HG03159 (cell line): ENCODE measurements at regions not wholly inside any gene's neighbourhood (a gene's known extent, or its start where the extent isn't known, plus 50 kb on each side); places are given as distances from the start of the nearest gene placed in this dataset.

Experiments used
- ATAC-seq: cut with Tn5 transposase; IDR thresholded peaks from one replicate; pipeline ENCODE4 v1.9.1; 2021; ENCODE audit warnings: mild to moderate bottlenecking, moderate library complexity; ENCODE audit not compliant: unreplicated experiment

DNA sequence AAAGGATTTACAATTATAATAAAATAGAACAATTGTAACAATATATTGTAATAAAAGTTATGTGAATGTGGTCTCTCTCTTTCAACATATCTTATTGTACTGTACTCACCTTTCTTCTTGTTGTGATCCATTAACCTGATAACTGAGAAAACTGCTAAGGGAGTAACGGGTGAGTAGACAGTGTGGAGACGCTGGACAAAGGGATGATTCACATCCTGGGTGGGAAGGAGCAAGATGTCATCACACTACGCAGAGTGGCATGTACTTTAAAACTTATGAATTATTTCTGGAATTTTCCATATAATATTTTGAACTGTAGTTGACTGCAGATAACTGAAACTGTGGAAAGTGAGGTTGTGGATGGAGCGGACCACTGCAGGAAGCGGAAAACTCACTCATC lies 91.2 kb upstream of the PLPP4 start:
- ATAC-seq, result no peak

DNA sequence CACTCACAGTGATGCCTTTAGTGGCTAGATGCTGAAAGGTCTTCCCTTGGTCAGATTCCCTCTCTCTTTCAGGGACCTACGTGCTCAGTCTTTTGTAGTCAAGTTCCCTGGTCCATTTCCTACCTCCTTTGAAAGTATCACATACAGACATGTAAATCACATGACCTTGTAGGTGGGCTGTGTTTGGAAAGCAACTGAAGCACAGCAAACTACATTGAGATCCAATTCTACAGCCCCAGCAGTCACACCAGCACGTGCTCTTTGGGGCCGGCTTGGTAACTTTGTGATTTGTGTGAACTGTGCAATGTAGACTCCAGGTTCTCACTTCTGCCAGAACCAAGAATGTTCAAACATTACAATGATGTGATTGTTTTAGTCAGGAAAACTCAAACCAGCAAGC lies 89.7 kb upstream of the PLPP4 start:
- no peak for ATAC-seq

DNA sequence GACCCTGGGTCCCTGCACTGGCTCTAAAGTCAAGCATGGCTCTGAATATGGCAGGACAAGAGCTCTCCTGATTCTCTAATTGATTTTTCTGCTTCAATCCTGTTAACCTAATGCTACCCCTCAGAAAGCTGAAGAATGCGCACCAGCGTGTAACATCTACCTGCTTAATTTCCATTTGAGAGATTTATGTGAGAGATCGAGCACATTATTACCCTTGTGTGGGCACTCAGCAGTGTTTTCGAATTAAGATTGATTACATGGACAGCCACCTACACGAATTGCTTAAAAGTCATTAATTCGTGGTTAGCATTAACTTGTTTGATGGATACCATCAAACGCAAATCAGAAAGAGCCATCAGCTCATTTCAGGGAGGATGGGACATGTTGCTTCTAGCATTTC lies 88.7 kb upstream of the PLPP4 start:
- no peak for ATAC-seq

DNA sequence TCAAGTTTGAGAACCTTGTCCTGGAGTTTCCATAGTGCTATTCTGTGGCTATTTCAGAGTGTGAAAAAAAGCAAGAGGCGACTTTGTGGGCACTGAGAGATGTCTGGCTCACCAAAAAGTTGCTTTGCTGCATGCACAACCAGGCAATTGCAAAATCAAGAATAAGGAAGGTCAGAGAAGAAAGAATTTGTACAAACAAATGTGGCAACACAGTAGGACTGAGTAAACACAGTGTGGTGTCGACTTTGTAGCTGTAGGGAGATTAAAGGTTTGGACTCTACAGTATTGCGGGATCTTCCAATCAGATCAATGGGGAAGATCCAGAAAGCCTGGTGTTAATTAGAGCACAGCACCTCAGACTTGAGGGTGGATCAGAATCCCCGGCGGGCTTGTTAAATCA lies 88.1 kb upstream of the PLPP4 start:
- no peak for ATAC-seq

DNA sequence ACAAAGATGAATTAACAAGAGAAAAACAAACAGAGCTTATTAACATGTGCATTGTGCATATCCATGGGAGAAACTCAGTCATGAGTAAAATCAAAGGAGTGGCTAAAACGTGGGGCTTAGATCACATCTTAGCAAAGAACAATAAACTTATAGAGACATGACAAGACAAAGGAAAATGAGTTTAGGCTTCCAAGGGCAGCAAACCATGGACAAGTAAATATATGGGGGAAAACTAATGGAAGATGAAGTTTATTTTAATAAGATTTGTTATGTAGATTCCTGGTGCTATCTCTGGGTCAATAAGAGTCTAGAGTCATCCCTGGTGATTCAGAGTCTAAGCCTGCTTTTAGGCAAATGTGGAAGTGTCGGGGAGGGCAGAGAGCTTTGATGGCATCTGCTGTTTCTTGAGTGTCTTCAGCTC lies 87.2 kb upstream of the PLPP4 start:
- no peak for ATAC-seq

DNA sequence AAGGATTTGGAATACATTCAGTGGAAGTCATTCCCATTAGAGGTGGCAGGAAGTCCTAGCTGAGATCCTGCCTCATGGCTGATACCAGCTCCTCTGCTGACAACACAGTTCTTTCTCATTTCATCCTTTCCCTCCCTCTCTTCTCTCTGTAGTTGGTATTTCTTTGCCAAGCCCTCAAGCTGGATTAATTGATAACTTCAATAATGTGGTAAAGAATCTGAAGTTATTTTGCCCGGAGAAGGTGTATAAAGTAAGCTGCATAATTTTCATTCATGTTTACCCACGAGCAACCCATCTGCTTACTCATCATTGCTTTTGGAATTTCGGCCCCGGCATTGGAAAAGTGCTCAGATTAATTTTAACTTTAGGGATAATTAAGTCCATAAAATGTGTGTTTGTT lies 85.2 kb upstream of the PLPP4 start:
- ATAC-seq, result no peak

DNA sequence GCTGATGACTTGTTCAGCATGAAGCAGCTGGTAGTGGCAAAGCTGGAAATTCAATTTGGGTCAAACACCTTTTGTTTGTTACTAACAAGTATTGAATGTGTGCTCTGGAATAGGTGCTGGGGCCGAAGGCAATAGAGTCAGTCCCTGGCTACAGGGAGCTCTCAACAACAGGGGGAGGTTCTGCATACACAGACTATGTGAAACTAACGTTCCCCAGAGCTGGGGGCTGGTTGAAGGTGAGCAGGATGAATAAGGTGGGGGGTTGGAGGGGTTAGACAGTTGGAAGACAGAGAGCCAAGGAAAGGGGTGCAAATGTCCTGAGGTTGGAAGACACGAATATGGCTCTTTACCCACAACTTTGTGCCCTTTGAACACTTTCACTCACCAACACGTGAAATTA lies 84.1 kb upstream of the PLPP4 start:
- no peak for ATAC-seq

DNA sequence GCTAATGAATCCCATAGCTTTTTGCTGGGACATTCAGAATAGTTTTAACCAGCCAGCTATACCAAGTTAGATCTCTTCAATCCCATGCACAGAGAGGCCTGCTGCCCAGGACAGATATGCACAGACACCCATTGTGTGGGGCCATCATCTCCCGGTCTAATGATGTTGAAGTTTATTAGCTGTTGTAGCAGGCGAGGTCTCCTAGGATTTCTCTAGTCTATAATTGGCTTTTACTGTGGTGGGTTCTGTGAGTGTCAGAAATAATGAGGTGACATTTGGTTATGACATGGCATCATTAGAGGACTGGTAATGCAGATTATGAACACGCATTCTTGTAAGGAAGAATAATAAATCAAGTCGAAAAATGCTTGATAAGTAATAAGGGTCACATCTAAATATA lies 81.4 kb upstream of the PLPP4 start:
- no peak for ATAC-seq

DNA sequence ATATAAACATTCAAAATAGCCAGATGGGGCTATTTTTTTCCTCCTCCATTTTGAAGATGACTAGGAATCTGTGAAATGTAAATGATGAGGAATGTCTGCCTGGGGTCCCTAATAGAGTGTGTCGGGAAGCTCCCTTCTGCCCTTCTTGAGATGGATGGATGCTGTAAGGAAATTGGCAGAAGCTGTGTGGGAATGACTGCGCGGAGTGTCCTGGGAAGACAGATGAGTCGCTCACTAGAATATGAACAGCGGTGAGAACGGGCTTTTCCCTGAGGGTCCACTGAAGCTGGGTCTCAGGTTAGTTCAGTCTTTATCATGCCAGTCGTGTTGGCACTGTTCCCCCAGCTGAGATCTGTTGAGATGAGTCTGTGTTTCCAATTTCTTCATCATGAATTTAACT lies 75.1 kb upstream of the PLPP4 start:
- no peak for ATAC-seq

DNA sequence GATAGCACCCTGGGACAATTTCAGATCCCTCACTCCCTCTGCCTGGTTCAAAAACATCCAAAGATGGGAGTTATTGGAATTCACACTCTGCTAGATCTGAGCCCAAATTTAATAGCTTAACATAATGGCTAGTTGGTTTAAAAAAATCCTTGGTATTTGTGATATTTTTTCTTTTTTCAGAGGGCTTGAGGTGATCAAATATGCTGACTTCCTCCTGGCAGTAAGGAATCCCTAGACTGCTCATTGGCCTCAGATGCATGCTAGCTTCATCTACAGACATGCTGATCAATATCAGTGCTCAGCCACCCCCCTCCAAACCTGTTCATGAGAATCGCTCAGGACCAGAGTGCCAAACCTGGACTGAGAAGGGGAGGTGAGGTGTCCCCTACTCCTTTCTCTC lies 74.7 kb upstream of the PLPP4 start:
- ATAC-seq, result no peak

DNA sequence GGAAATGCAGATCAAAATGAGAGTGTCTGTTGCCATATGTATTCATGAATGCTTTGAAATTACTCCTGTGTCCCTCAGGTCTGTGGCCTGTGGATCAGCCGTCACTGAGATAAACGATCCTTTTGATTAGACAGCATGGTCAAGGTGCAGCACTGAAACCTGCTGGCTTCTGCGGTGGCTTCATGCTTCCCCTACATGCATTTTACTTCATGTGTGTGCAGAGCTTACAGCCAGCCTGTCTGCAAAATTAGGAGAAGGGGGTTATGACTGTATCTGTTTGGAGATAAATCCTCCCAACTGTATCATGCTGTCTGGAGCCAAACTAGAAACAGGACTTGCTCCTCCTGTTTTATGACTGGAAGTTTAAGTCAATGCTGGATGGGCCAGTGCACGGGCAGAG lies 71.0 kb upstream of the PLPP4 start:
- ATAC-seq, result no peak

DNA sequence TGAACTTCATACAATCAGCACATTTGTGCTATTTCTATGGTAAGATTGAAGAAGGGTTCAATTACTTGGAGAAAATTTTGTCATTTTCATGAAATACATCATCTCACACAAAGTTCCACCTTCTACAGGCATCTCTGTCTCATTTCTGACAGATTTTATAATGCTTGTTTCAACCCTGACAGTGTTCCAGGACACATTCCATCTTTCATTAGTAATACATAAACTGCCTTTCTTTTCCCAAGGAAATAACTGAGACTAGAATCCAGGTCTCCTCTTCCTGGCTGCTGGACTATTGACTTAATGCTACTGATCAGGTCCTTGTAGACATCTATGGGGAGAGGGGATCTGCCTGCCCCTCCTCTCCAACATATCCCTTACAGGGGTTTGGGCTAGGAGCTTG lies 70.1 kb upstream of the PLPP4 start:
- ATAC-seq, result no peak

DNA sequence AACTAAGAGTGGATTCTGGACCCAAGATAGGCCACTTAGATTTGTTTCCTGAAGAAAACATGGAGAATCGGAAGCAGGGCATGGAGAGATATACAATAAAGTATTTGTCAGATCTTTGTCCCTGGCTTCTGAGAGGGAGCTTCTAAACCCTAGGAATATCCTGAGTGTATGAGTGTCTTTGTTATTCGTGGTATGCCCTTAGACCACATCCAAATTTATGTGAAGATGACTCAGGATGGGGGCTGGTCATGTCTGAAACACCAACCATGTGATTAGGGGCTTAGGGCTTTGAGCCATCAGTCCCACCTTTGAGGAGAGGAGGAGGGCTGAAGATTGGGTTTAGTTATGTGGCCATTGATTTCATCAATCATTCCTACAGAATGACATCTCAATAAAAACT lies 69.7 kb upstream of the PLPP4 start:
- no peak for ATAC-seq

DNA sequence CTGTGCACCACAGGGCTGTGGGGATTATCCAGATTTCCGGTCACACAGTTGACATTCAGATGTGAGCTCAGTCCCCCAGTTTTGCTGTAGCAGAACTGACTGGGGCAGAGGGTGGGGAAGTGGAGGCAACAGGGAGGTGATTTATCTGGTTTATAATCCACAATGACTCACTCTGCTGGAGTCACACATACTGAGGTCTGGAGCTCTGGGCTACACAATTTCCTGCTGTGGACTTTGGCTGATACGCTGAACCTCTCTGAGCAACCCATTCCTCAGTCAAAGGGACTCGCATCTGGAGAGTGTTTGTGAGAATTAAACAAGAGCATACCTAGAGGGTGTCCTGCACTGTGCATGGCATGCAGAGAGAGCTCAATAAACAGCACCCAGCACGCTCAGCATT lies 64.8 kb upstream of the PLPP4 start:
- ATAC-seq, result no peak

DNA sequence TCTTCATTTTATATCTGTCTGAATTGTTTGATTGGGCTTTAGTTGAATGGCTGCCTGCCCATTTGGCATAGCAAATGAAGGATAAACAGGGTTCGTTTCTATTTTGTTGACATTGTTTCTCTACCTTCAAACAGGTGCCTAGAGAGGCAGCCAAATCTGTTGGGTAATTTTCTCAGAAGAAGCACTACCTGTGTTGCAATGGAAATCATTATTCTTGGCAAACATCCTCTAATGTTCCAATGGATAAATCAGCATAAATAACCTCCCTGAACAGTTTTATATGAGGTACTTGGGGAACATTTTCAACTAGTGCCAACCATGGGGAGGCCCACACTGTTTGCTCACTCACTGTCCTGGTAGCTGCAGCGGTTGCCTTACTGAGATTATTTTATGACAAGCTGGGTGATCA lies 64.4 kb upstream of the PLPP4 start:
- no peak for ATAC-seq

DNA sequence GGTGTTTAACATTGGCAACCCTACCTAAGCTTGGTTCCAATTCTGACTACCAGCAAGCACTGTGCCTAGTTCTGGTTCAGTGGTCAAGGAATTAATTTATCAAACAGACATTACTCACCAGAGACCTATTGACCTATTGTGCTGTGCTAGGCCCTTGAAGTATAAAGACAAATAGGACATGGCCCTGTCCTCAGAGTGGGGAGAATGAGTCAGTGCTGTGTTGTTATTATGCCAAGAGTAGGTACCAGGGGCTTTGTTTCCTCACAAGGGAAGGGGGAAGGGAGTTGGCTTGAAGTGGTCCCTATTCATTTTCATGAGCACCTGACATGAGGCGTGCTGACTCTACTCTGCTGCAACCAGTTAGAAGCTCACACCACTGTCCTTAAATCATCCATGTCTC lies 62.6 kb upstream of the PLPP4 start:
- ATAC-seq, result no peak

DNA sequence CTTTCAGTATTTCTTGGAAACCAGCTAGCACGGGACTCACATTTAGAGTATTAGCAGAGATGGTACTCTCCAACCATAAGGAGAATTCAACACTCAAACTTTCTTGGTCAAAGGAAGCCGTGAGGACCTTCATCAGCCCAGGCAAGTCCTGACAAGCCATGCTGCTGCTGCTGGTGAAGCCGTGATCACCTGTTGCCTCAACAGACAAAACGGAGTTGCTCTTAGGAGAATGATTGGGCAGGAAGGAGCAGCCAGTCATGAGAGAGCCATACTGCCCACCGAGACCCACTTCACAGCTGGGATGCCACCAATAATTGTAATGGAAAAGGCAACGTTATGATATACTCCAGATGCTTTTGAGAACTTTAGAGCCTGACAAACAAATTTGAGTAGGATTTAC lies 60.8 kb upstream of the PLPP4 start:
- ATAC-seq, result no peak

DNA sequence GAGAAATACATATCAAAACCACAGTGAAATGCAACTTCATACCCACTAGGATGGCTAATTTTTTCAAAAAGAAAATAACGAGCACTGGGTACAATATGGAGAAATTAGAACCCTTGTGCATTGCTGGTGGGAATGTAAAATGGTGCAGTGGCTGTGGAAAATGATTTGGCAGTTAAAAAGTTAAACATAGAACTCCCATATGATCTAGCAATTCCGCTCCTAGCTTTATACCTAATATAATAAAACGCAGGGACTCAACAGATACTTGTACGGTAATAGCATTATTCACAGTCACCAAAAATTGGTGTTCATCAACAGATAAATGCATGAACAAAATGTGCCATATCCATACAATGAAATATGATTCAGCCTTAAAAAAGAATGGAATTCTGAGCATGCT lies 58.8 kb upstream of the PLPP4 start:
- ATAC-seq, result no peak

DNA sequence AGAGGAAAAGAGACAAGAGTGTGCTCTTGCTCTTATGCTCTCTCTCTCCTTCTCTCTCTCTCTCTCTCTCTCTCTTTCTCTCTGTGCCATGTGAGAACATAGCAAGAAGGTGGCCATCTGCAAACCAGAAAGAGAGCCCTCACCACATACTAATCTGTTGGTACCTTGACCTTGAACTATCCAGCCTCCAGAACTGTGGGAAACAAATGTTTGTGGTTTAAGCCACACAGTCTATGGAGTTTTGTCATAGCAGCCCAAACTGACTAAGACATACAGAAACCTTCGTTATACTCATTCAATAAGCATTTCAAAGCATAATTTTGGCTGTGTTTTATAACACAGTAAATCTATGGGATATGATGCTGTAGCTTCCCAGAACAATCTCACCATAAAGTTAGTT lies 56.4 kb upstream of the PLPP4 start:
- no peak for ATAC-seq

DNA sequence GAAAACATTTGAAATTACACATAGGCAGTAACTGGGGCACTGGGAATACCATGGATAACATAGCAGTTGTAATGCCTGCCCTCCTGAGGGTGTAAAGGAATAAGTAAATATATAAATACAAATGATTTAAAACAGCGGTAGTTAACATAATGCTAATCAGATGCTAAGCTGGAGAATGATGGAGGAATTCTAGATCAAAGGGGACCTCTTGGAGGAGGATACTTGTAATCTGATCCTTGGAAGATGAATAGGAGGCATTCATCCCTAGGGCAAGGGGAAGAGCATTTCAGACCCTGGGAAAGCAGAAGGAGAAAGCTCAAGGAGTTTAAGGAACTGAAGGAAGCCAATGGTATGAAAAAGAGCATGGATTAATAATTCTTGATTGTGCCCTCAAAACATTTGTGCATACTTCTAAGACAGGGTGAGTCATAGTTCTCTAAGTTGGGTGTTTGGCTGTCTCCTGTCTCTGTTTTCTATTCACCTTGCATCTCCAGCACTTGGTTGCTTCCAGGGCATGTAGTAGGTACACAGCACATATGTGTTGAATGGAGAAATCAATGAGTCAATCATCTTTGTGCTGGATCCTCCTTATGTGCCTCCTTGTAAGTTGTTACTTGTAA lies 54.8 kb upstream of the PLPP4 start:
- no peak for ATAC-seq

DNA sequence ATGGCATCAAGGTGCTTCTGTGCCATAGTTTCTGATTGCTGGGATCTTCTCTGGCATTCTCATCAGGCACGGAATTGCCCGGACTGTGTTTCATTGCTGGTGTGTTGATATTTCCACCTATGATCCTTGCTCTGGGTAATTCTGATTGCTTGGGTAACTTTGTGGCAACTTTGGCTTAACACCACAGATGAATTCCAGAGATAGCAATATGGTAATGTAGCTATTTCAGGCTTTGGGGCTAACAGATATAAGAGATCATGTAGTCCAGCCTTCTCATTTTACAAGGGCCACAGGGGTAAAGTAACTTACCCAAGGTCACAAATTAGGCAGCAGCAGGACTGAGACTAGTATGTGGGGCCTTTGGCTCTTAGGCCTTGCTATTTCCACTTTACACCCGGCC lies 53.9 kb upstream of the PLPP4 start:
- no peak for ATAC-seq

DNA sequence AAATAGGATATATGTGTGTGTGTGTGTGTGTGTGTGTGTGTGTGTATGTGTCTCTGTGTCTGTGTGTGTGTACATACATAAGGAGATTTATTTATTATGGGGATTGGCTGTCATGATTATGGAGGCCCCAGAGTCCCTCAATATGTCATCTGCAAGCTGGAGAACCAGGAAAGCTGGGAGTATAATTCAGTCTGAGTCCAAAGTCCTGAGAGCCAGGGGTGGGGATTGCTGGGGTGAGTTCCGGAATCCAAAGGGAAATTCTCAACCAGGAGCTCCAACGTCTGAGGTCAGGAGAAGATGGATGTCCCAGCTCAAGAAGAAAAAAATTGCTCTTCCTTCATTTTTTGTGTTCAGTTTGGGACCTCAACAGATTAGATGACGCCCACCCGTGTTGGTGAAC lies 50.7 kb upstream of the PLPP4 start:
- ATAC-seq, result no peak
